ENCODE measurements at regions not wholly inside any gene's neighbourhood (a gene's known extent, or its start where the extent isn't known, plus 50 kb on each side); places are given as distances from the start of the nearest gene placed in this dataset.
A peak's percentile ranks its signal among the peaks of the same experiment; 100 is the strongest.

- H3K4me3 ChIP-seq (replicated peaks in 1 of 3), result no peak overlapping the region
- 85 to 86% methylated on average over 2 of the region's 2 CpGs for WGBS, 2 donors
- no peak overlapping the region for H3K27ac ChIP-seq
- H3K36me3 ChIP-seq, result no peaks in the 10 kb centered on the region
- DNase-seq, result no peak
- H3K9me3 ChIP-seq, result no peaks in the 10 kb centered on the region
- no peak for TF ChIP-seq POLR2A (IDR thresholded peaks at IDR 0.05)
- TF ChIP-seq, protein P1, sequence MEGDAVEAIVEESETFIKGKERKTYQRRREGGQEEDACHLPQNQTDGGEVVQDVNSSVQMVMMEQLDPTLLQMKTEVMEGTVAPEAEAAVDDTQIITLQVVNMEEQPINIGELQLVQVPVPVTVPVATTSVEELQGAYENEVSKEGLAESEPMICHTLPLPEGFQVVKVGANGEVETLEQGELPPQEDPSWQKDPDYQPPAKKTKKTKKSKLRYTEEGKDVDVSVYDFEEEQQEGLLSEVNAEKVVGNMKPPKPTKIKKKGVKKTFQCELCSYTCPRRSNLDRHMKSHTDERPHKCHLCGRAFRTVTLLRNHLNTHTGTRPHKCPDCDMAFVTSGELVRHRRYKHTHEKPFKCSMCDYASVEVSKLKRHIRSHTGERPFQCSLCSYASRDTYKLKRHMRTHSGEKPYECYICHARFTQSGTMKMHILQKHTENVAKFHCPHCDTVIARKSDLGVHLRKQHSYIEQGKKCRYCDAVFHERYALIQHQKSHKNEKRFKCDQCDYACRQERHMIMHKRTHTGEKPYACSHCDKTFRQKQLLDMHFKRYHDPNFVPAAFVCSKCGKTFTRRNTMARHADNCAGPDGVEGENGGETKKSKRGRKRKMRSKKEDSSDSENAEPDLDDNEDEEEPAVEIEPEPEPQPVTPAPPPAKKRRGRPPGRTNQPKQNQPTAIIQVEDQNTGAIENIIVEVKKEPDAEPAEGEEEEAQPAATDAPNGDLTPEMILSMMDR (IDR thresholded peaks at IDR 0.05), result no peak
- no peaks in the 10 kb centered on the region for H3K4me1 ChIP-seq
- intact Hi-C loops (cut with DNase I), result no loop called here
- H3K27me3 ChIP-seq, result no peaks in the 10 kb centered on the region
Observed at GRCh38 chr3:87175732-87176131, 51.4 kb upstream of the CHMP2B start.

GRCh38 chr3:87173776-87174175 lies 53.3 kb upstream of the CHMP2B start:
- intact Hi-C loops (cut with DNase I), result no loop called here
- no peak for DNase-seq
- H3K4me1 ChIP-seq, result no peaks in the 10 kb centered on the region
- no peaks in the 10 kb centered on the region for H3K36me3 ChIP-seq
- H3K9me3 ChIP-seq, result no peaks in the 10 kb centered on the region
- no peaks in the 10 kb centered on the region for H3K27me3 ChIP-seq
- no peak overlapping the region for H3K27ac ChIP-seq
- H3K4me3 ChIP-seq (replicated peaks in 1 of 3), result no peak overlapping the region
- 85 to 87% methylated on average over 2 of the region's 2 CpGs for WGBS, 2 donors
- TF ChIP-seq, protein P1 (IDR thresholded peaks at IDR 0.05), result no peak
- no peak for TF ChIP-seq POLR2A (IDR thresholded peaks at IDR 0.05)

DNA sequence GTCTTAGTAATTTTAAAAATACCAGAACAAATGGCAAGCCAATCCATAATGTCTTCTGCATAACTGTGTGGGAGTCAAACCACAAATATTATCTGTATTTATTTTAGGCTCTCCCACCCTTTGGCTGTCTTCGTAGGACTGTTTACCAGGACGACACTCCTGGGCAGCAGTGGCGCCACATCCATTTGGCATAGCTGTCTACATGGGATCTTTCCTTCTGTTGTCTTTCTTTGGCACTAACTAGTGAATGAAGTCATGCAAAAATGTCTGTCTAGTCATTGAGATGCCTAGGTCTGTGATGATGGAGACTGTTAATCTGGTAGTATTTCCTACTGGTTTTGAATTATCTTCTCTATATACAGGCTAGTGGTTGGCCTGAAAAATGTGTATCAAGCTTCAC lies 54.0 kb upstream of the CHMP2B start:
- Histone ChIP-seq H3K4me1 (no peaks in the 10 kb centered on the region), H3K4me3 (replicated peaks in 1 of 3) (no peak overlapping the region), H3K36me3 (no peaks in the 10 kb centered on the region), H3K27me3 (no peaks in the 10 kb centered on the region), H3K9me3 (no peaks in the 10 kb centered on the region), H3K27ac (no peak overlapping the region)
- intact Hi-C loops (cut with DNase I), result no loop called here
- 87% methylated on average over 3 of the region's 3 CpGs for WGBS, 2 donors
- DNase-seq, result no peak
- TF ChIP-seq, protein P1 (IDR thresholded peaks at IDR 0.05), result no peak
- TF ChIP-seq POLR2A (IDR thresholded peaks at IDR 0.05), result no peak

GRCh38 chr3:87167628-87168456 lies 59.3 kb upstream of the CHMP2B start:
- Histone ChIP-seq H3K4me3 (replicated peaks in 1 of 3) (peak overlapping the region in 1 of 3 donors; percentile 14), H3K27me3 (no peaks in the 10 kb centered on the region), H3K27ac (no peak overlapping the region), H3K4me1 (no peaks in the 10 kb centered on the region), H3K9me3 (no peaks in the 10 kb centered on the region), H3K36me3 (no peaks in the 10 kb centered on the region)
- WGBS, 2 donors, result 42 to 52% methylated on average over 11 of the region's 11 CpGs
- intact Hi-C loops (cut with DNase I), result loop anchor here (5.0 kb wide), 1 partner anchor 396 kb away; no protein-coding TSS in a partner anchor
- DNase-seq, result peak; percentile 5 to 14
- TF ChIP-seq POLR2A (IDR thresholded peaks at IDR 0.05), result no peak
- TF ChIP-seq, protein P1 (IDR thresholded peaks at IDR 0.05), result peak; percentile 18 to 65 (median 54)

DNA sequence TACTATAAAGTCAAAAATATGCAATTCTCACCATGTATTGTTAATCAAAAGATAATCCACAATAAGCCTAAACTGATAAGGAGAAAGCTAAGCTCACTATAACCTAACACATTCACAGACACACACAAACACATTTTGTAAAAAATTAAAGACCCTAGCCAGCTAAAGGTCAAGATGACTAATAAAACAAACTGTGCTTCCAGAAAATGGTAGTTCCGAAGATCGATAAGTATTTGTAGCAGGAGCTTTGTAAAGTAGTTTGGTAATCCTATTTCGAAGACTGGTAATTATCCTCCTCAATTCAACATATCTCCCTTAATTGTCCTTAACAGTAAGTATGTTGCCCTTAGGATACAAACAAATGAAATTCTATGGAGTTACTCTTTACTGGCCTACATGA lies 62.9 kb upstream of the CHMP2B start:
- TF ChIP-seq, protein P1 (IDR thresholded peaks at IDR 0.05), result no peak
- TF ChIP-seq POLR2A (IDR thresholded peaks at IDR 0.05), result no peak
- Histone ChIP-seq H3K4me1 (no peaks in the 10 kb centered on the region), H3K36me3 (no peaks in the 10 kb centered on the region), H3K27ac (no peak overlapping the region), H3K4me3 (replicated peaks in 1 of 3) (no peak overlapping the region), H3K9me3 (no peaks in the 10 kb centered on the region), H3K27me3 (no peaks in the 10 kb centered on the region)
- DNase-seq, result no peak
- intact Hi-C loops (cut with DNase I), result no loop called here
- 92 to 97% methylated on average over 3 of the region's 3 CpGs for WGBS, 2 donors

Measured in thyroid gland (tissue), 4 donors.